HFF-Myc (cell line): ENCODE measurements at regions not wholly inside any gene's neighbourhood (a gene's known extent, or its start where the extent isn't known, plus 50 kb on each side); places are given as distances from the start of the nearest gene placed in this dataset.

Experiments
- DNase-seq: peaks from one replicate; pipeline ENCODE4 v3.0.0-alpha.2; 2011; ENCODE audit warnings: low read depth; ENCODE audit errors: extremely low read depth
- H3K4me3 ChIP-seq: replicated peaks from 2 replicates; pipeline ENCODE4 v1.5.1; 2011; ENCODE audit warnings: low read depth, mild to moderate bottlenecking, control low read depth, low read length
- TF ChIP-seq, protein P1 (sequence below): IDR thresholded peaks from 2 replicates; pipeline ENCODE4 v1.5.1; 2012; ENCODE audit warnings: mild to moderate bottlenecking, low read depth, low read length, control low read depth; ENCODE audit errors: missing control alignments

DNA sequence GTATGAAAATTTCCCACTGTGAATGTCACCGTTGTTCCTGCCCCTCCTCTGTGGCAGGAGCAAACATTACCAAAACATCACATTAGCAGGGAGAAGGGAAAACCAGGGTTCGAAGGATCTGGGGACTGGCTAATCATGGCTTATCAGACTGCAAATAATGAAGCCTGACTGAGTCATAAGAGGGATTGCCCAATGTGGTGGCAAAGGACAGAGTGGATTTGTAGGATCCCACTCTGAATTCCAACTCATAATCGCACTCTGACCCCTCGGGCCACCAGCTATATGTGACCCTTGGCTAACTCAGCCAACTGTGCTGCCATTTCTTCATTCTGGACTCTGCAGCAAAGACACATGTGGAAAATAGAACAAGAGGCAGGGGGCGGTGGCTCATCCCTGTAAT lies 347.3 kb upstream of the AUTS2 start:
- no peak overlapping the region for H3K4me3 ChIP-seq
- TF ChIP-seq, protein P1, sequence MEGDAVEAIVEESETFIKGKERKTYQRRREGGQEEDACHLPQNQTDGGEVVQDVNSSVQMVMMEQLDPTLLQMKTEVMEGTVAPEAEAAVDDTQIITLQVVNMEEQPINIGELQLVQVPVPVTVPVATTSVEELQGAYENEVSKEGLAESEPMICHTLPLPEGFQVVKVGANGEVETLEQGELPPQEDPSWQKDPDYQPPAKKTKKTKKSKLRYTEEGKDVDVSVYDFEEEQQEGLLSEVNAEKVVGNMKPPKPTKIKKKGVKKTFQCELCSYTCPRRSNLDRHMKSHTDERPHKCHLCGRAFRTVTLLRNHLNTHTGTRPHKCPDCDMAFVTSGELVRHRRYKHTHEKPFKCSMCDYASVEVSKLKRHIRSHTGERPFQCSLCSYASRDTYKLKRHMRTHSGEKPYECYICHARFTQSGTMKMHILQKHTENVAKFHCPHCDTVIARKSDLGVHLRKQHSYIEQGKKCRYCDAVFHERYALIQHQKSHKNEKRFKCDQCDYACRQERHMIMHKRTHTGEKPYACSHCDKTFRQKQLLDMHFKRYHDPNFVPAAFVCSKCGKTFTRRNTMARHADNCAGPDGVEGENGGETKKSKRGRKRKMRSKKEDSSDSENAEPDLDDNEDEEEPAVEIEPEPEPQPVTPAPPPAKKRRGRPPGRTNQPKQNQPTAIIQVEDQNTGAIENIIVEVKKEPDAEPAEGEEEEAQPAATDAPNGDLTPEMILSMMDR: no peak
- no peak for DNase-seq

DNA sequence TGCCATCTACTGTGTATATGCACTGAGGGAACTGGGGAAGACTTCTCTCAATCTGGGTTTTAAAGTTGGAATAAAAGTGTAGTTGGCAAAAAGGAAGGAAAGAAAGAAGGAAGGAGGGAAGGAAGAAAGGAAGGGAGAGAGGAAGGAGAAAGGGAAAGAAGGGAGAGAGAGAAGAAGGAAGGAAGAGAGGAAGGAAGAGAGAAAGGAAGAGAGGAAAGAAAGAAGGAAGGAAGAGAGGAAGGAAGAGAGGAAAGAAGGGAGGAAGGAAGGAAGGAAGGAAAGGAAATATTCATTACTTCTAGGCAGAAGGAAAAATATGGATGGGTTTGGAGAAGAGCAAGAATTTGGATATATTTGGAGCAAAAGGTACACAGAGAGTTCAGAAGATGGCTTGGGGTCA lies 343.6 kb upstream of the AUTS2 start:
- DNase-seq: no peak
- TF ChIP-seq, protein P1: no peak
- H3K4me3 ChIP-seq: no peak overlapping the region

DNA sequence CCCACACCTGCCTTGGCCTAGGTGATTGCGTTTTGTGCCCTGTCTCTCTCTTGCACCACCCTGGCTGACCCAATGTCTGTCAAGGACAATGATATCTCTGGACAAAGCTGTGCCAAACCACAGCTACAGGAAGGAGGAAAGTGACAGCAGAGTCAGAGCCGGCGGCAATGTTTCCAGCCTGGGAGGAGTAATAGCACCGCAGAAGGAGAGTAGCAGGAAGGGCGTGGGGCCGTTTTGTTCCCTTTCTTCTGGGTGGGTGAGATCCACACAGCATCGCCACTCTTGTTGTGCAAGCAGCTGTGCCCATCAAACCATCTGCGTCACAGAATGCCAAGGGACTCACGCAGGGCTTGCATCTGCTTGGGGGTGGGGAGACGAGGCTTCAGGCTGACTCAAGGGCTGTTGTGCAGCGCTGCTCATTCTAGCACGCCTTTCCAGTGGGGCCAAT lies 341.6 kb upstream of the AUTS2 start:
- DNase-seq: no peak
- no peak overlapping the region for H3K4me3 ChIP-seq

DNA sequence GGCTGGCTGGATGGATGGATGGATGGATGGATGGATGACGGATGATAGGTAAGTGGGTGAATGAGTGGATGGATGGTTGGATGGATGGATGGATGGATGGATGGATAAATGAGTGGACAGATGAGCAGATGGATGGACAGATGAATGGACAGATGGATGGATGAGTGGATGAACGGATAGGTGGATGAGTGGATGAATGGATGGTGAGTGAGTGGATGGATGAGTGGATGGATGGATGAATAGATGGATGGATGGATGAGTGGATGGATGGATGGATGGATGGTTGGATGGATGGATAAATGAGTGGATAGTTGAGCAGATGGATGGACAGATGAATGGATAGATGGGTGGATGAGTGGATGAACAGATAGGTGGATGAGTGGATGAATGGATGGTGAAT lies 340.7 kb upstream of the AUTS2 start:
- H3K4me3 ChIP-seq: no peak overlapping the region
- TF ChIP-seq, protein P1: no peak
- no peak for DNase-seq

More for the DNA sequence above, 341.6 kb upstream of the AUTS2 start:
- TF ChIP-seq, protein P1: no peak

DNA sequence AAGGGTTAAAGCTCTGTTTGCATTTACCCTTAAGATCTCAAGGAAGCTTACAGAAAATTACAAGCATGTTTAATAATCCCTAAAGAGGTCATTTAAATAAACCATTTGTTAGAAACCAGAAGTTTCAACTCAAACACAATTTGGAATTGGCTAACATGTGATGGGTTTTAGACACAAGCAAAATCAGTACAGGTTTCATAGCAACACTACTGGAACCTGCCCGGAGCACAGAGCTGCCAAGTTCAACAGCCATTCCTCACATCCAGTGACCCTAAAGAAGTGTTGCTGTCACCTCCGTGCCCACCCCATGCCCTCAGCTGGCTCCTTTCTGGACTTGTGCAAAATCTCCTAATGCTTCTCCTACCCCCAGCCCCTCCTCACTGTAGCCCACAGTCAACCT lies 338.8 kb upstream of the AUTS2 start:
- DNase-seq: no peak
- no peak overlapping the region for H3K4me3 ChIP-seq
- TF ChIP-seq, protein P1: no peak

DNA sequence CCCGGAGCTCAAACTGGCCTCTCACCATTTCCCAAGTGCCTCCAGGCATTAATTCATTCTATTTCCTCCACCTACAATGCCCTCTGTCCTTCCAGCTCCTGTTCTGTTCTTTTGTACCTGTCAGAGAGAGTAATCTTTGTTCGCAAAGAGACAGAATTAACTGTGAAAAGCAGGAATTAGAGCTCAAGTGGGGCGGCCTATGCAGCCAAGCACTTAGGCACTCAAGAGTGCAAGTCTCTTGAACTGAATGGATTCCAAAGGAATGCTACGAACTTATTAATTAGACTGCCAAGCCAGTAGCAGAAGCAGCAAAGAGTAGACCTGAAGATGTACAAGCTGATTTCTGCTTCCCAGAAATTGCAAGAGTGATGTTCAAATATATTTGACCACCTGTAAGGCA lies 338.3 kb upstream of the AUTS2 start:
- no peak for DNase-seq
- H3K4me3 ChIP-seq: no peak overlapping the region
- TF ChIP-seq, protein P1: no peak

DNA sequence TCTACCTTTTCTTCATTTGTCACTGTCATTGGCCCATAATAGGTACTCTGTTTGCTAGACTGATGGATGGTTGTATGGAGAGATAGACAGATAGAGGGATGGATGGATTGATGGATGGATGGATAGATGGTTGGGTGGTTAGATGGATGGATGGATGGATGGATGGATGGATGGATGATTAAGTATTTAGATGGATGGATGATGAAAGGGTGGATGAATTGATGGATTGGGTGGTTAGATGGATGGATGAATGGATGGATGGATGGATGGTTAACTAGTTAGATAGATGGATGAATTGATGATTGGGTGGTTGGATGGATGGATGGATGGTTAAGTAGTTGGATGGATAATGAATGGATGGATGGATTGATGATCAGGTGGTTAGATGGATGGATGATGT lies 334.7 kb upstream of the AUTS2 start:
- DNase-seq: no peak
- no peak overlapping the region for H3K4me3 ChIP-seq
- TF ChIP-seq, protein P1: no peak
